AG04450 (cell line): ENCODE measurements at regions not wholly inside any gene's neighbourhood (a gene's known extent, or its start where the extent isn't known, plus 50 kb on each side); places are given as distances from the start of the nearest gene placed in this dataset.

Experiments
- CTCF ChIA-PET: fragments of 300-600, 350-600 bp; formaldehyde crosslinking; extraction: SDS; loops from one replicate; lab custom pipeline; 2022; ENCODE audit warnings: antibody characterized with exemption, inconsistent platforms; lab: Charles Lee
- POLR2A ChIA-PET: fragments of 350-600 bp; formaldehyde crosslinking; extraction: SDS; loops from one replicate; lab custom pipeline; 2021; ENCODE audit warnings: antibody characterized with exemption, inconsistent platforms; lab: Yijun Ruan, JAX
- DNase-seq: peaks from one replicate; pipeline ENCODE4 v3.0.0-alpha.2; 2011; ENCODE audit warnings: low read depth, low spot score
- H3K27ac ChIP-seq: one replicate; pipeline ENCODE4 v1.5.1; 2012; ENCODE audit warnings: low read depth, low read length, control low read depth
- H3K27me3 ChIP-seq: one replicate; pipeline ENCODE4 v1.6.0; 2012; ENCODE audit warnings: low read length; ENCODE audit not compliant: control insufficient read depth, insufficient read depth
- H3K4me3 ChIP-seq: 2 replicates; pipeline ENCODE4 v1.5.1; 2011; ENCODE audit warnings: mild to moderate bottlenecking, low read depth, low read length, control low read depth
- H3K9me3 ChIP-seq: 2 replicates; pipeline ENCODE4 v1.5.1; 2012; ENCODE audit warnings: low read length; ENCODE audit not compliant: control insufficient read depth, insufficient read depth
- CTCF ChIP-seq: IDR thresholded peaks from 2 replicates; pipeline ENCODE4 v1.5.1; 2011; ENCODE audit warnings: low read depth, low read length, control low read depth, inconsistent platforms

GRCh38 chr5:158287643-158288271 lies 428.8 kb upstream of the CLINT1 start:
- TF ChIP-seq CTCF = no peak
- H3K27ac ChIP-seq = no peak overlapping the region
- DNase-seq = peak; percentile 6
- H3K4me3 ChIP-seq = no peak overlapping the region
- H3K27me3 ChIP-seq = no peaks in the 10 kb centered on the region
- POLR2A ChIA-PET = no interaction called here
- CTCF ChIA-PET = no interaction called here
- no peaks in the 10 kb centered on the region for H3K9me3 ChIP-seq

GRCh38 chr5:158286827-158287226 lies 427.9 kb upstream of the CLINT1 start:
- POLR2A ChIA-PET = no interaction called here
- DNase-seq = no peak
- TF ChIP-seq CTCF = no peak
- Histone ChIP-seq H3K9me3 (no peaks in the 10 kb centered on the region), H3K27ac (no peak overlapping the region), H3K4me3 (no peak overlapping the region), H3K27me3 (no peaks in the 10 kb centered on the region)
- CTCF ChIA-PET = no interaction called here

- TF ChIP-seq CTCF = no peak
- Histone ChIP-seq H3K27me3 (no peaks in the 10 kb centered on the region), H3K27ac (no peak overlapping the region), H3K9me3 (no peaks in the 10 kb centered on the region), H3K4me3 (no peak overlapping the region)
- POLR2A ChIA-PET = no interaction called here
- no peak for DNase-seq
- CTCF ChIA-PET = no interaction called here
Measured at GRCh38 chr5:158285698-158286097, 426.8 kb upstream of the CLINT1 start.

GRCh38 chr5:158284242-158284641 lies 425.3 kb upstream of the CLINT1 start:
- DNase-seq = no peak
- H3K4me3 ChIP-seq = no peak overlapping the region
- no peaks in the 10 kb centered on the region for H3K9me3 ChIP-seq
- ChIA-PET CTCF (no interaction called here), POLR2A (no interaction called here)
- no peak overlapping the region for H3K27ac ChIP-seq
- H3K27me3 ChIP-seq = no peaks in the 10 kb centered on the region
- TF ChIP-seq CTCF = 0 out of 2 replicates have a peak, but pooled peaks have one; percentile 5

- ChIA-PET POLR2A (no interaction called here), CTCF (no interaction called here)
- Histone ChIP-seq H3K4me3 (no peak overlapping the region), H3K9me3 (no peaks in the 10 kb centered on the region), H3K27ac (no peak overlapping the region), H3K27me3 (no peaks in the 10 kb centered on the region)
- TF ChIP-seq CTCF = no peak
- no peak for DNase-seq
Measured at GRCh38 chr5:158283397-158283796, 424.5 kb upstream of the CLINT1 start.
